ENCODE measurements at regions not wholly inside any gene's neighbourhood (a gene's known extent, or its start where the extent isn't known, plus 50 kb on each side); places are given as distances from the start of the nearest gene placed in this dataset.

- no peaks in the 10 kb centered on the region for H3K9me3 Mint-ChIP-seq
- no peak overlapping the region for H3K9ac ChIP-seq
- H3K4me1 Mint-ChIP-seq, result peaks cover 3% of the 10 kb centered on the region
- no peaks in the 10 kb centered on the region for H3F3A ChIP-seq (ENCODE audit: low read depth)
- H2AFZ ChIP-seq (replicated peaks), result no peak overlapping the region
- H3K27ac Mint-ChIP-seq, result no peak overlapping the region
- H3K27me3 Mint-ChIP-seq (ENCODE audit: insufficient read depth, low read depth), result no peaks in the 10 kb centered on the region
- H3K27me3 ChIP-seq, result no peaks in the 10 kb centered on the region
- TF ChIP-seq EZH2phosphoT487 (IDR thresholded peaks at IDR 0.05) (no peak), EZH2 (IDR thresholded peaks at IDR 0.05) (no peak), CTCF (IDR thresholded peaks at IDR 0.05) (no peak)
- H3K9me3 ChIP-seq (ENCODE audit: low read depth), result no peaks in the 10 kb centered on the region
- no peaks in the 10 kb centered on the region for H4K20me1 ChIP-seq (ENCODE audit: low read depth)
- no peaks in the 10 kb centered on the region for H3K79me2 ChIP-seq (ENCODE audit: low read depth)
- no peak for DNase-seq (ENCODE audit: low spot score)
- H3K4me3 Mint-ChIP-seq, result no peak overlapping the region
- no peak overlapping the region for H3K4me3 ChIP-seq
- no peaks in the 10 kb centered on the region for H3K36me3 Mint-ChIP-seq
- no peaks in the 10 kb centered on the region for H3K4me1 ChIP-seq
- no peak overlapping the region for H3K4me2 ChIP-seq
- H3K36me3 ChIP-seq, result no peaks in the 10 kb centered on the region
- no peak overlapping the region for H3K27ac ChIP-seq
These were observed 313.7 kb downstream of the CYP26B1 start for GRCh38 chr2:71833855-71834560.

- H3K4me3 Mint-ChIP-seq, result no peak overlapping the region
- no peak overlapping the region for H3K9ac ChIP-seq
- DNase-seq (ENCODE audit: low spot score), result no peak
These were observed 314.4 kb downstream of the CYP26B1 start for GRCh38 chr2:71833272-71833671.

GRCh38 chr2:71832844-71833243 lies 314.8 kb downstream of the CYP26B1 start:
- H3K9ac ChIP-seq, result no peak overlapping the region
- H3K79me2 ChIP-seq (ENCODE audit: low read depth), result no peaks in the 10 kb centered on the region
- H3K9me3 ChIP-seq (ENCODE audit: low read depth), result no peaks in the 10 kb centered on the region
- no peaks in the 10 kb centered on the region for H3K27me3 ChIP-seq
- H3K4me1 Mint-ChIP-seq, result peaks cover 3% of the 10 kb centered on the region
- no peaks in the 10 kb centered on the region for H3K4me1 ChIP-seq
- no peak overlapping the region for H3K4me2 ChIP-seq
- H3K36me3 ChIP-seq, result no peaks in the 10 kb centered on the region
- H2AFZ ChIP-seq (replicated peaks), result no peak overlapping the region
- no peak for DNase-seq (ENCODE audit: low spot score)
- no peak overlapping the region for H3K27ac ChIP-seq
- no peak overlapping the region for H3K4me3 Mint-ChIP-seq
- no peak for TF ChIP-seq EZH2 (IDR thresholded peaks at IDR 0.05)
- TF ChIP-seq CTCF (IDR thresholded peaks at IDR 0.05), result no peak
- TF ChIP-seq EZH2phosphoT487 (IDR thresholded peaks at IDR 0.05), result no peak
- no peak overlapping the region for H3K27ac Mint-ChIP-seq
- no peaks in the 10 kb centered on the region for H4K20me1 ChIP-seq (ENCODE audit: low read depth)
- H3K36me3 Mint-ChIP-seq, result no peaks in the 10 kb centered on the region
- H3K27me3 Mint-ChIP-seq (ENCODE audit: insufficient read depth, low read depth), result no peaks in the 10 kb centered on the region
- no peaks in the 10 kb centered on the region for H3F3A ChIP-seq (ENCODE audit: low read depth)
- H3K4me3 ChIP-seq, result no peak overlapping the region
- H3K9me3 Mint-ChIP-seq, result no peaks in the 10 kb centered on the region

More at GRCh38 chr2:71833272-71833671, 314.4 kb downstream of the CYP26B1 start:
- Histone ChIP-seq H3K4me3 (no peak overlapping the region), H2AFZ (replicated peaks) (no peak overlapping the region), H3K9me3 (ENCODE audit: low read depth) (no peaks in the 10 kb centered on the region), H3K4me2 (no peak overlapping the region), H3F3A (ENCODE audit: low read depth) (no peaks in the 10 kb centered on the region), H4K20me1 (ENCODE audit: low read depth) (no peaks in the 10 kb centered on the region), H3K27me3 (no peaks in the 10 kb centered on the region), H3K27ac (no peak overlapping the region), H3K79me2 (ENCODE audit: low read depth) (no peaks in the 10 kb centered on the region), H3K36me3 (no peaks in the 10 kb centered on the region), H3K4me1 (no peaks in the 10 kb centered on the region)
- Mint-ChIP-seq H3K9me3 (no peaks in the 10 kb centered on the region), H3K4me1 (peaks cover 3% of the 10 kb centered on the region), H3K27me3 (ENCODE audit: insufficient read depth, low read depth) (no peaks in the 10 kb centered on the region), H3K36me3 (no peaks in the 10 kb centered on the region), H3K27ac (no peak overlapping the region)
- TF ChIP-seq EZH2 (IDR thresholded peaks at IDR 0.05), result no peak

- H3K27me3 Mint-ChIP-seq (ENCODE audit: insufficient read depth, low read depth), result no peaks in the 10 kb centered on the region
- no peak for DNase-seq (ENCODE audit: low spot score)
- Histone ChIP-seq H3K27ac (no peak overlapping the region), H3K4me1 (no peaks in the 10 kb centered on the region), H3K9me3 (ENCODE audit: low read depth) (no peaks in the 10 kb centered on the region), H3F3A (ENCODE audit: low read depth) (no peaks in the 10 kb centered on the region), H3K36me3 (no peaks in the 10 kb centered on the region), H3K9ac (no peak overlapping the region), H4K20me1 (ENCODE audit: low read depth) (no peaks in the 10 kb centered on the region), H3K27me3 (no peaks in the 10 kb centered on the region), H3K79me2 (ENCODE audit: low read depth) (no peaks in the 10 kb centered on the region), H3K4me3 (no peak overlapping the region), H3K4me2 (no peak overlapping the region), H2AFZ (replicated peaks) (no peak overlapping the region)
- no peaks in the 10 kb centered on the region for H3K9me3 Mint-ChIP-seq
- no peaks in the 10 kb centered on the region for H3K36me3 Mint-ChIP-seq
- no peak overlapping the region for H3K4me3 Mint-ChIP-seq
- H3K27ac Mint-ChIP-seq, result no peak overlapping the region
- H3K4me1 Mint-ChIP-seq, result peaks cover 3% of the 10 kb centered on the region
- no peak for TF ChIP-seq CTCF (IDR thresholded peaks at IDR 0.05)
- TF ChIP-seq EZH2 (IDR thresholded peaks at IDR 0.05), result no peak
- TF ChIP-seq EZH2phosphoT487 (IDR thresholded peaks at IDR 0.05), result no peak
These were observed 315.3 kb downstream of the CYP26B1 start for GRCh38 chr2:71832388-71832787.

All from neural progenitor cell (in vitro differentiated cells).